ENCODE measurements at regions not wholly inside any gene's neighbourhood (a gene's known extent, or its start where the extent isn't known, plus 50 kb on each side); places are given as distances from the start of the nearest gene placed in this dataset.

- TF ChIP-seq ZNF274 (IDR thresholded peaks at IDR 0.05; ENCODE audit: low read depth, low read length): no peak
- H3K4me3 ChIP-seq (ENCODE audit: low read length): no peak overlapping the region
Observed at GRCh38 chr14:34104489-34105397, 153.9 kb upstream of the EGLN3 start.

DNA sequence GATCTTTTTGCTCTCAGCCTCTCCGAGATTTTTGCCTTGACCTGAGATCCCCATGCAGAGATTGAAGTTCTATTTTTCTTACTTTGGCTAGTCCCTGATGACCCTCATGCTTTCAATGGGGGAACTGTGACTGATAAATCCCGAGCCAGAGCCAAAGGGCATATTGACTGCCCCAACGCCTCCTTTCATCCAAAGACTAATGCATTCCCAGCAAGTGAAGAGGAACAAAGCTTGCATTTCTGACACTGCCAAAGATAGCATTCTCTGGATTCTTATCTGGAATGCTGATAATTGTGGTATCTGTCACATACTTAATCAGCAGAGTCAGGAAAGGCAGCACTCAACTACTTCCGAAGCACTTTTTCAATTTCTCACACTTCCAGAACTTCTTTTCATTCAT lies 152.3 kb upstream of the EGLN3 start:
- H3K4me3 ChIP-seq (ENCODE audit: low read length): no peak overlapping the region
- TF ChIP-seq ZNF274 (IDR thresholded peaks at IDR 0.05; ENCODE audit: low read depth, low read length): no peak

DNA sequence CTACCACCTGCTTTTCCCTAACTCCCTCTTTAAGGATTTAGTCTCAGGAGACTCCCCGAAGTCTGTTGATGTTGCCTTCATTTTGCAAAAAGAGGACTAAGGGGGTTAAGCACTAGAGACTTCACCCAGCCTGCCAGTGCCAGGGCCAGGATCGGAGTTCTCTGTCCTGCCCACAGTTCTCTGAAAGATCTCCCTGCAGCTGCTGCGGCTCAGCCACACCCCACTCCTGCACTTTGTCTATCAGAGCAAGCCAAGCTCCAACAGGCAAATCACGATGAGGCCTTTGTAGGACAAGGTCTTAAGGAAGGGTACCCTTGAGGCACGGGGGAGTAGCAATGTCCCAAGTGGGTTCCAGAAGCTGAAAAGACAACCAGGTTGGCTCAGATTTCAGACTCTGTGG lies 148.8 kb upstream of the EGLN3 start:
- H3K4me3 ChIP-seq (ENCODE audit: low read length): no peak overlapping the region
- TF ChIP-seq ZNF274 (IDR thresholded peaks at IDR 0.05; ENCODE audit: low read depth, low read length): no peak

- TF ChIP-seq ZNF274 (IDR thresholded peaks at IDR 0.05; ENCODE audit: low read depth, low read length): no peak
- H3K4me3 ChIP-seq (ENCODE audit: low read length): no peak overlapping the region
Observed at GRCh38 chr14:34098985-34099349, 148.1 kb upstream of the EGLN3 start.

DNA sequence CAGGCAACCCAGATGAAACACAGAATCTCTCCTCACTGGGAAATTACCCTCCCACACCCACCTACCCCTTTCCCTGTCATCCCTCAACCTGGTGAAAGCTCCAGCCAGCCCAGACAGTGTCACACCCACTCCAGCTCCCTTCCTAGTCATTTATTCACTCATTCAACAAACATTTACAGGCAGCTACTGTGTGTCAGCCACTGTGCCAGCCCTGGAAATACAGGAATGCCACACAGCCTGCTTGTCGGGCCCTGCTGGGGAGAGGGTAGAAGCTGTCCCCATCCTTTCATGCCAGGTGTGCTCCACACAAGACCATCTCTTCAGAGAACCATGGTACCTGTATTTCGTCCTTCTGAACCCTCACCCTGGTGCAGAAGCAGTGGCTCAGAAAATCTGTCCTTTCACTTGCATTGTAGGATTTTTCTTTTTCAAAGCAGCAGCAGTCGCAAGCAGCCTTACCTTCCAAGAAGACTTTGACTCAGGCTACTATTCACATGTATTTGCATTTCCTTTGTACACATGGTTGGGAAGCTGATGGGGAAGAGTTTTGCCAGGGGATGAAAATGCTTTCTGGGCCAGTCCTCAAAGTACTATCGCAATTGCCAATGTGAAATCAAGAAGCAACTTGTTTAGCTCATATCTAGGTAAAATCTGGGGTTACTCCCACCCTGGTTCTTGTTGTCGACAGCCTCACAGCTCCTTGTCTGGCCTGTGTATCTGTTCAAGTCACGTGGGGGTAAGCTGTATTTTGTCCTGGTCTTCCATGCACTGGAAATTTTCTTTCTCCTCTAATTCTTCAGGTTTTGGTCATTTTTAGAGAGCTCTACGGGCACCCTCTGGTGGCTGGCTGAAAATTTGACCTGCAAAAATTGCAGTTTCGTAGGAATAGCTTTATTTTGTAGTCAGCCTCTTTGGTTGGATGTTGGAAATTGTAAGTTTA lies 147.4 kb upstream of the EGLN3 start:
- TF ChIP-seq ZNF274 (IDR thresholded peaks at IDR 0.05; ENCODE audit: low read depth, low read length): no peak
- H3K4me3 ChIP-seq (ENCODE audit: low read length): no peak overlapping the region

DNA sequence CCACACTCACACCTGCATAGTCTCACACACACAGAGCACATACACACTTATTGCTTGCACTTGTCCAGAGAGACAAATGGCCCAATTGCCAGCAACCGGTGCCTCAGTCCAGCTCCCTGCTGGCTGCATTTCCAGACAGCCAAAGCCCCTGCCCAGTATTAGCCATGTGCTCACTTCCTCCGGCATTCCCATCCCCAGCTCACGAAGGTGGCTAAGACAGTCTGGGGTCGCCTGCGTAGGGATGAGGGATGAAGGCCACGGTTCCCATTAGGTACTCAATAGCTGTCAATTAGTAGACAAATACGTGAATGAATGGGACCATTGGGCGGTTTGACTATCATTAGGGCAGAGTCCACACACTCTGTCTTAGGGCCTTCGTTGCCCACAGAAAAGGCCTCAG lies 146.8 kb upstream of the EGLN3 start:
- TF ChIP-seq ZNF274 (IDR thresholded peaks at IDR 0.05; ENCODE audit: low read depth, low read length): no peak

GRCh38 chr14:34094384-34094783 lies 143.5 kb upstream of the EGLN3 start:
- no peak for TF ChIP-seq ZNF274 (IDR thresholded peaks at IDR 0.05; ENCODE audit: low read depth, low read length)

More for the DNA sequence above, 146.8 kb upstream of the EGLN3 start:
- no peak overlapping the region for H3K4me3 ChIP-seq (ENCODE audit: low read length)

GRCh38 chr14:34093883-34094282 lies 143.0 kb upstream of the EGLN3 start:
- TF ChIP-seq ZNF274 (IDR thresholded peaks at IDR 0.05; ENCODE audit: low read depth, low read length): no peak
- H3K4me3 ChIP-seq (ENCODE audit: low read length): no peak overlapping the region

More at GRCh38 chr14:34094384-34094783, 143.5 kb upstream of the EGLN3 start:
- no peak overlapping the region for H3K4me3 ChIP-seq (ENCODE audit: low read length)

DNA sequence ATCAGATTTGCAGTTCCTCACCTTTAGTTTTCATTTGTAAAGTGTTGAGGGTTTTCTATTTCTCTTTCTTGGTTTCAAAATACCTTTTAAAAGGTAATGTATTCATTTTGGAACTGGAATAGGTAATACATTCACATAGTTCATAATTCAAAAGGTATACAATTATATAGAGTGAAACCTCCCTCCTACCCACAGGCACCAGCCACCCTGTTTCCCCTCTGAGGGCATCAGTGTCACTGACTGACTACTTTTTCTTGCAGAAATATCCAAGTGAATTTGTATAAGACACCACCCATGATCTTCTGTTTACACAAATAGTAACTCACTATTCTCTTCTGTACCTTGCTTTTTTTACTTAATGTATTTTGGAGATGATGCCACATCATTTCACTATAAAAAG lies 139.6 kb upstream of the EGLN3 start:
- no peak overlapping the region for H3K4me3 ChIP-seq (ENCODE audit: low read length)
- no peak for TF ChIP-seq ZNF274 (IDR thresholded peaks at IDR 0.05; ENCODE audit: low read depth, low read length)

DNA sequence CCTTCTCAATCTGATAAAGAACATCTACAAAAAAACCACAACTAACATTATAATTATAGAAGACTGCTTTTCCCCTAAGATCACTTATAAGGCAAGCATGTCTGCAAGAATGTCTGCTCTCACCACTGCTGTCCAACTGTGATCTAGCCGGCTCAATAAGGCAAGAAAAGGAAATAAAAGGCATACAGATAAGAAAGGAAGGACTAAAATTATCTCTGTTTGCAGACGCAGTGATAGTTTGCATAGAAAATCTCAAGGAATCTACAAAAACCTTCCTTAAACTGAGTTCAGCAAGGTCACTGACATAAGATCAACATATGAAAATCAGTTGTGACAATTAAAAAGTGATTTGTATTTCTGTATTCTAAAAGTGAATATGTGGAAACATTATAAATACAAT lies 138.0 kb upstream of the EGLN3 start:
- no peak overlapping the region for H3K4me3 ChIP-seq (ENCODE audit: low read length)
- TF ChIP-seq ZNF274 (IDR thresholded peaks at IDR 0.05; ENCODE audit: low read depth, low read length): no peak

DNA sequence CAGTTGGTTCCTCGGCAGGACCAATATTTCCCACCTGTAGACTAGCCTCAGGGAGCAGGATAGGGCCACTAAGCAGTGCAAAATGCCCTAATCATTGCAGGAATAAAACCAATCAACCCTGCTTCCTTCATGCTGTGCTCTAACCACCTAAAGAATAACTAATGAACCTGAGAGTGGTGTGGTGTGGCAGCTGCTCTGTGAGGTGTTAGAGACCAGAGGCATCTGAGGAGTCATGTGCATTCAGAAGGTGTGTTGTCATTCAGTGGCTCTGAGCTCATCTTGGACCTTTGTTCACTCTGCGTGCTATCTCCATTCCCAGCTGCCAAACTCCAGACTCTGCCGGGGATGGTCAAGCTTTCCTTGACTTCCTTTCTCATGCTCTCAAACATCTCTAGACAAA lies 136.7 kb upstream of the EGLN3 start:
- TF ChIP-seq ZNF274 (IDR thresholded peaks at IDR 0.05; ENCODE audit: low read depth, low read length): no peak
- no peak overlapping the region for H3K4me3 ChIP-seq (ENCODE audit: low read length)

DNA sequence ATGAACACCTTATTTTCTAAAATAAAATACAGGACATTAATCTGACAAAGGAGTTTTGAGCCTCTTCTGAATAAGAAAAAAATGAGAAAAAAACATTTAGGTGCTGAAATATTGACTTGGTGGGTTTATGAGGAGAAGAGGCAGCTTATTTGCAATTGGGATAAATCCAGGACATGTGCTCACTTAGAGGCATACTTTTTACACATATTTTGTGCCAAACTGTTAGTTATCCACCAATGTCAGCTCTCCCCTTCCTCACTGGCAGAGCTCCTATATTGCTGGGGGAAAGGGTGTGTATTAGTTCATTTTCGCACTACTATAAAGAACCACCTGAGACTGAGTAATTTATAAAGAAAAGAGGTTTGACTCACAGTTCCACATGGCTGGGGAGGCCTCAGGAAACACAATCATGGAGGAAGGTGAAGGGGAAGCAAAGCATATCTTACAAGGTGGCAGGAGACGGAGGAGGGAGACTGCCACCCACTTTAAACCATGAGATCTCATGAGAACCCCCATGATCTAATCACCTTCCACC lies 135.4 kb upstream of the EGLN3 start:
- TF ChIP-seq ZNF274 (IDR thresholded peaks at IDR 0.05; ENCODE audit: low read depth, low read length): no peak

GRCh38 chr14:34085695-34086094 lies 134.8 kb upstream of the EGLN3 start:
- no peak for TF ChIP-seq ZNF274 (IDR thresholded peaks at IDR 0.05; ENCODE audit: low read depth, low read length)
- no peak overlapping the region for H3K4me3 ChIP-seq (ENCODE audit: low read length)

More for the DNA sequence above, 135.4 kb upstream of the EGLN3 start:
- no peak overlapping the region for H3K4me3 ChIP-seq (ENCODE audit: low read length)

DNA sequence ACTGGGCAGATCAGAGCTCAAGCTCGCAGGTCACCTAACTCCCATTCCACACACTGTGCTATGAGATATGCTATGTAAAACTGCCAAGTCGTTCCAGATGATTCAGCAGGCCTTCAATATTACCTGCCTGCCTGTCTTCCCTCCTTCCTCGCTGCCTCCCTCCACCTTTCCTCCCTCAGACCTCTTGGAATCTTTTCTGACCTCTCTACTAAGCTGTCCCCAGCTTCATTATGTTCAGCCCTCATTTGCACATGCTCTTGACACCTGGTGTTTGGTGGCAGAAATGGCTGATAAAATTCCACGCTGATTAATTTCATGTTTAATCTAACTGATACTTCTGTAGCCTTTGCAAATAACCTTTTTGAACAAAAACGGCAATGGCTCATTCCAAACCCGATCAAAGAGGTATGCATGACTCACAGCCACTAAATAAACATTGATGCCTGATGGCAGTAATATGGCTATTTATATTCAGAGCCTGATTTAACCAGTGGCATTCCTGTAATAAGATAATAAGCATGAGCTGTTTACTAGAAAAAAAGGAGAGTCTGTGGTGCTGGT lies 130.8 kb upstream of the EGLN3 start:
- TF ChIP-seq ZNF274 (IDR thresholded peaks at IDR 0.05; ENCODE audit: low read depth, low read length): no peak

More for the DNA sequence above, 130.8 kb upstream of the EGLN3 start:
- H3K4me3 ChIP-seq (ENCODE audit: low read length): no peak overlapping the region
